WTC11 (cell line): ENCODE measurements at regions not wholly inside any gene's neighbourhood (a gene's known extent, or its start where the extent isn't known, plus 50 kb on each side); places are given as distances from the start of the nearest gene placed in this dataset.

ENCODE experiments used
- ATAC-seq: fragments of 200-7000 bp; cut with Tn5 transposase; 2 replicates; pipeline ENCODE4 v1.10.0; 2021; ENCODE audit warnings: mild to moderate bottlenecking, moderate library complexity
- CTCF ChIA-PET: fragments of 300-600 bp; sonication (Branson Sonifier 250); formaldehyde crosslinking; loops from one replicate; lab custom pipeline; 2021; ENCODE audit warnings: antibody characterized with exemption; lab: Charles Lee
- POLR2A ChIA-PET: fragments of 350-600 bp; sonication (Branson Sonifier 250); formaldehyde crosslinking; loops from one replicate; lab custom pipeline; 2021; ENCODE audit warnings: antibody characterized with exemption; lab: Charles Lee
- DNase-seq: peaks from one replicate; pipeline ENCODE4 v3.0.0; 2021; ENCODE audit warnings: low spot score
- H3K27ac Mint-ChIP-seq: 2 replicates; pipeline ENCODE4 v1.8.0; 2021; ENCODE audit warnings: mixed read lengths
- H3K27me3 Mint-ChIP-seq: 2 replicates; pipeline ENCODE4 v1.8.0; 2021; ENCODE audit warnings: low read depth, mild to moderate bottlenecking, moderate library complexity, mixed read lengths
- H3K36me3 Mint-ChIP-seq: 2 replicates; pipeline ENCODE4 v1.8.0; 2021; ENCODE audit warnings: mixed read lengths
- H3K4me1 Mint-ChIP-seq: 2 replicates; pipeline ENCODE4 v1.8.0; 2022; ENCODE audit warnings: mixed read lengths
- H3K4me3 Mint-ChIP-seq: 2 replicates; pipeline ENCODE4 v1.8.0; 2021; ENCODE audit warnings: mild to moderate bottlenecking, moderate library complexity, mixed read lengths
- H3K9me3 Mint-ChIP-seq: 2 replicates; pipeline ENCODE4 v1.8.0; 2021; ENCODE audit warnings: mixed read lengths
- ATF1 ChIP-seq: sonication (generic); formaldehyde crosslinking; IDR thresholded peaks from 2 replicates; pipeline ENCODE4 v1.8.1; 2023; ENCODE audit warnings: mild to moderate bottlenecking, moderate library complexity, missing genetic modification reagents
- ATF2 ChIP-seq: sonication (generic); formaldehyde crosslinking; IDR thresholded peaks from 2 replicates; pipeline ENCODE4 v1.8.1; 2022; ENCODE audit warnings: low read depth, missing genetic modification reagents, borderline replicate concordance
- ATF6 ChIP-seq: sonication (generic); formaldehyde crosslinking; IDR thresholded peaks from 2 replicates; pipeline ENCODE4 v1.8.1; 2023; ENCODE audit warnings: mild to moderate bottlenecking, missing genetic modification reagents
- CBFB ChIP-seq: sonication (generic); formaldehyde crosslinking; IDR thresholded peaks from 2 replicates; pipeline ENCODE4 v1.8.1; 2022; ENCODE audit warnings: mild to moderate bottlenecking, low read depth, missing genetic modification reagents
- E2F1 ChIP-seq: sonication (generic); formaldehyde crosslinking; IDR thresholded peaks from 2 replicates; pipeline ENCODE4 v1.8.0; 2022; ENCODE audit warnings: mild to moderate bottlenecking, missing genetic modification reagents
- E2F4 ChIP-seq: sonication (generic); formaldehyde crosslinking; IDR thresholded peaks from 2 replicates; pipeline ENCODE4 v1.8.1; 2022; ENCODE audit warnings: low read depth, mild to moderate bottlenecking, moderate library complexity, missing genetic modification reagents, borderline replicate concordance
- E2F5 ChIP-seq: sonication (generic); formaldehyde crosslinking; IDR thresholded peaks from 2 replicates; pipeline ENCODE4 v1.8.1; 2022; ENCODE audit warnings: mild to moderate bottlenecking, moderate library complexity, missing genetic modification reagents
- FOXP4 ChIP-seq: sonication (generic); formaldehyde crosslinking; IDR thresholded peaks from 2 replicates; pipeline ENCODE4 v1.8.0; 2022; ENCODE audit warnings: mild to moderate bottlenecking, missing genetic modification reagents
- IRF2 ChIP-seq: sonication (generic); formaldehyde crosslinking; IDR thresholded peaks from 2 replicates; pipeline ENCODE4 v1.8.0; 2022; ENCODE audit warnings: low read depth, missing genetic modification reagents, borderline replicate concordance
- JAZF1 ChIP-seq: fragments of 250-450 bp; sonication (Bioruptor Pico); IDR thresholded peaks from 2 replicates; pipeline ENCODE4 v1.9.0; 2021; ENCODE audit warnings: moderate library complexity, mild to moderate bottlenecking, inconsistent platforms
- JUN ChIP-seq: sonication (generic); formaldehyde crosslinking; IDR thresholded peaks from 2 replicates; pipeline ENCODE4 v1.8.0; 2023; ENCODE audit warnings: mild to moderate bottlenecking, missing genetic modification reagents
- KAT7 ChIP-seq: sonication (generic); formaldehyde crosslinking; IDR thresholded peaks from 2 replicates; pipeline ENCODE4 v1.8.1; 2023; ENCODE audit warnings: missing genetic modification reagents, mild to moderate bottlenecking, borderline replicate concordance
- MAX ChIP-seq: sonication (generic); formaldehyde crosslinking; IDR thresholded peaks from 2 replicates; pipeline ENCODE4 v1.8.0; 2022; ENCODE audit warnings: mild to moderate bottlenecking, missing genetic modification reagents
- MLX ChIP-seq: sonication (generic); formaldehyde crosslinking; IDR thresholded peaks from 2 replicates; pipeline ENCODE4 v1.8.1; 2023; ENCODE audit warnings: mild to moderate bottlenecking, missing genetic modification reagents, moderate library complexity
- NR3C1 ChIP-seq: sonication (generic); formaldehyde crosslinking; conservative IDR thresholded peaks from 2 replicates; pipeline ENCODE4 v1.8.1; 2023; ENCODE audit warnings: low read depth, mild to moderate bottlenecking, missing genetic modification reagents
- OVOL2 ChIP-seq: fragments of 250-450 bp; sonication (Bioruptor Pico); IDR thresholded peaks from 2 replicates; pipeline ENCODE4 v1.9.0; 2021; ENCODE audit warnings: mild to moderate bottlenecking, borderline replicate concordance
- SOX15 ChIP-seq: fragments of 250-450 bp; sonication (Bioruptor Pico); IDR thresholded peaks from 2 replicates; pipeline ENCODE4 v1.9.0; 2021; ENCODE audit warnings: mild to moderate bottlenecking
- TCF7 ChIP-seq: sonication (generic); formaldehyde crosslinking; IDR thresholded peaks from 2 replicates; pipeline ENCODE4 v1.8.0; 2022; ENCODE audit warnings: mild to moderate bottlenecking, low read depth, missing genetic modification reagents, moderate library complexity
- TEAD1 ChIP-seq: sonication (generic); formaldehyde crosslinking; IDR thresholded peaks from 2 replicates; pipeline ENCODE4 v1.8.0; 2022; ENCODE audit warnings: mild to moderate bottlenecking, missing genetic modification reagents
- USF1 ChIP-seq: sonication (generic); formaldehyde crosslinking; IDR thresholded peaks from 2 replicates; pipeline ENCODE4 v1.8.0; 2022; ENCODE audit warnings: mild to moderate bottlenecking, missing genetic modification reagents
- USF2 ChIP-seq: sonication (generic); formaldehyde crosslinking; IDR thresholded peaks from 2 replicates; pipeline ENCODE4 v1.8.1; 2023; ENCODE audit warnings: mild to moderate bottlenecking, missing genetic modification reagents, moderate library complexity
- ZBTB43 ChIP-seq: sonication (generic); formaldehyde crosslinking; IDR thresholded peaks from 2 replicates; pipeline ENCODE4 v1.8.1; 2023; ENCODE audit warnings: mild to moderate bottlenecking, missing genetic modification reagents
- ZNF232 ChIP-seq: sonication (generic); formaldehyde crosslinking; IDR thresholded peaks from 2 replicates; pipeline ENCODE4 v1.8.0; 2022; ENCODE audit warnings: mild to moderate bottlenecking, missing genetic modification reagents
- ZNF396 ChIP-seq: fragments of 250-450 bp; sonication (Bioruptor Pico); IDR thresholded peaks from 2 replicates; pipeline ENCODE4 v1.8.0; 2021; ENCODE audit warnings: mild to moderate bottlenecking, moderate library complexity, borderline replicate concordance

- no peaks in the 10 kb centered on the region for H3K9me3 Mint-ChIP-seq
- H3K4me1 Mint-ChIP-seq = peaks cover 39% of the 10 kb centered on the region
- no peak overlapping the region for H3K4me3 Mint-ChIP-seq
- POLR2A ChIA-PET = no interaction called here
- TF ChIP-seq ZBTB43 (CRISPR knock-in tag) (no peak), TEAD1 (CRISPR knock-in tag) (no peak), SOX15 (no peak), NR3C1 (CRISPR knock-in tag) (no peak), MLX (CRISPR knock-in tag) (no peak), TCF7 (CRISPR knock-in tag) (no peak), FOXP4 (CRISPR knock-in tag) (no peak), ATF1 (CRISPR knock-in tag) (no peak), JAZF1 (CRISPR knock-in tag) (no peak), OVOL2 (no peak), IRF2 (no peak), ZNF396 (CRISPR knock-in tag) (no peak), JUN (CRISPR knock-in tag) (no peak), ATF6 (CRISPR knock-in tag) (no peak), USF1 (no peak), USF2 (CRISPR knock-in tag) (no peak)
- H3K27ac Mint-ChIP-seq = no peak overlapping the region
- CTCF ChIA-PET = no interaction called here
- DNase-seq = no peak
- H3K27me3 Mint-ChIP-seq = peaks cover 15% of the 10 kb centered on the region
- H3K36me3 Mint-ChIP-seq = no peaks in the 10 kb centered on the region
- no peak for ATAC-seq
Observed at GRCh38 chr10:36183726-36184125, 541.6 kb upstream of the FZD8 start.

- Mint-ChIP-seq H3K9me3 (no peaks in the 10 kb centered on the region), H3K36me3 (no peaks in the 10 kb centered on the region), H3K4me1 (peaks cover 32% of the 10 kb centered on the region), H3K27ac (no peak overlapping the region), H3K27me3 (peaks cover 15% of the 10 kb centered on the region), H3K4me3 (no peak overlapping the region)
- DNase-seq = no peak
- no peak for ATAC-seq
- CTCF ChIA-PET = no interaction called here
- POLR2A ChIA-PET = interaction anchor here (0.5 kb wide), 1 partner anchor 148 kb away, joined by 3 read pairs; no protein-coding TSS in a partner anchor
- no peak for TF ChIP-seq KAT7 (CRISPR knock-in tag)
- no peak for TF ChIP-seq CBFB (CRISPR knock-in tag)
- TF ChIP-seq E2F1 (CRISPR knock-in tag) = no peak
- no peak for TF ChIP-seq MAX (CRISPR knock-in tag)
- TF ChIP-seq ATF2 (CRISPR knock-in tag) = no peak
- no peak for TF ChIP-seq E2F5
- TF ChIP-seq ZNF232 = no peak
- TF ChIP-seq TEAD1 (CRISPR knock-in tag) = no peak
- no peak for TF ChIP-seq E2F4
Observed at GRCh38 chr10:36183056-36183455, 541.0 kb upstream of the FZD8 start.
